Esophagus squamous epithelium (tissue), 5 donors: ENCODE measurements at regions not wholly inside any gene's neighbourhood (a gene's known extent, or its start where the extent isn't known, plus 50 kb on each side); places are given as distances from the start of the nearest gene placed in this dataset.
"Not testable (repeated sequence)": the region's sequence is repeated elsewhere in the genome, so short reads cannot be mapped to it uniquely, and the experiment has no call there.

Experiments
- DNase-seq: peaks from one replicate; lab custom pipeline; 2025; lab: John Stamatoyannopoulos, UW
- H3K27ac ChIP-seq, 4 donors: fragments of 200-600 bp; sonication (generic); one replicate each; pipeline ENCODE4 v1.5.1; 2016 to 2019; ENCODE audit warnings: mild to moderate bottlenecking in 1 of 4
- H3K27me3 ChIP-seq, 4 donors: fragments of 200-600 bp; sonication (generic); 1 replicate in 3 of 4; 2 replicates in 1 of 4; pipeline versions ENCODE4 v1.5.1 to v1.6.0; 2017 to 2021; ENCODE audit warnings: antibody characterized with exemption in 1 of 4
- H3K36me3 ChIP-seq, 3 donors: fragments of 200-600 bp; sonication (generic); one replicate each; pipeline ENCODE4 v1.5.1; 2016 to 2019
- H3K4me1 ChIP-seq, 3 donors: fragments of 200-600 bp; sonication (generic); one replicate each; pipeline ENCODE4 v1.5.1; 2017 to 2019
- H3K4me3 ChIP-seq, 4 donors: fragments of 200-600 bp; sonication (generic); 1 replicate in 3 of 4; 2 replicates in 1 of 4; pipeline ENCODE4 v1.5.1; 2016 to 2019; ENCODE audit warnings: mild to moderate bottlenecking in 2 of 4, moderate library complexity in 1 of 4
- H3K9me3 ChIP-seq, 3 donors: fragments of 200-600 bp; sonication (generic); one replicate each; pipeline ENCODE4 v1.5.1; 2016 to 2019
- POLR2A ChIP-seq, 4 donors: fragments of 450-650 bp; IDR thresholded peaks; one replicate each; pipeline ENCODE4 v1.6.1; 2017; ENCODE audit warnings: antibody characterized with exemption in 4 of 4, mild to moderate bottlenecking in 4 of 4, moderate library complexity in 3 of 4
- WGBS, 2 donors: methylation state at CpG; one replicate each; pipeline ENCODE4 v1.1.5; 2018; 5-methylcytosine and 5-hydroxymethylcytosine counted together
- intact Hi-C: fragments of 100-400 bp; cut with DNase I; formaldehyde crosslinking; loops from one replicate; pipeline ENCODE4 v1.15.0; 2022
- TF ChIP-seq, protein P1 (sequence below), 6 experiments: fragments of 450-650 bp in 4 of 6; fragments of 200-600 bp in 2 of 6; sonication (generic) in 2 of 6; IDR thresholded peaks; one replicate each; pipeline ENCODE4 v1.5.1; 2016 to 2019; ENCODE audit warnings: antibody characterized with exemption in 6 of 6, mild to moderate bottlenecking in 4 of 6, moderate library complexity in 4 of 6
- donor health status: DM: yes; HTN: yes; CAD: no.

DNA sequence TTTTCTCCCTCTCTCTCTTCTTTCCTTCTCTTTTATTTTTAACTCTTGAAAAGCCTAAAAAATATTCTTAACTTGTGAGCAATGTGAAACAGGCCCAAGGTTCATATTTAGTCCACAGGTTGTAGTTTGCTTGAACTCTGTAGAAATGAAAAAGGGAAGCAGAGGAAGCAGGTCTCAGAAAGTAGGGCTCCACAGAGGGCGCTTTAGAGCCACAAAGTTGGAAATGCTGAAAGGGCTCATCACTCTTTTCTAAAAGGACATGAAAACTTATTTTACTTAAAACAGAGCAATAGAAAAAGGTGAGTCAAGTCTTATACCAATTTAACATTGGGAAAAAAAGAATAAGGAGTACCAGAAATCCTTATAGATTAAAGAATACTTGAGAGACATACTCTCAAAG is 247.0 kb downstream of the USP25 start:
- no peak overlapping the region for H3K4me3 ChIP-seq
- intact Hi-C loops: no loop called here
- TF ChIP-seq POLR2A (IDR thresholded peaks at IDR 0.05): no peak
- peaks cover 0 to 10% (median 0%) of the 10 kb centered on the region in 3 donors for H3K4me1 ChIP-seq
- no peaks in the 10 kb centered on the region for H3K36me3 ChIP-seq
- H3K27me3 ChIP-seq: no peaks in the 10 kb centered on the region
- no peaks in the 10 kb centered on the region for H3K9me3 ChIP-seq
- H3K27ac ChIP-seq: no peak overlapping the region
- WGBS, 2 donors: 68 to 88% methylated on average over 1 of the region's 1 CpG
- DNase-seq: no peak

DNA sequence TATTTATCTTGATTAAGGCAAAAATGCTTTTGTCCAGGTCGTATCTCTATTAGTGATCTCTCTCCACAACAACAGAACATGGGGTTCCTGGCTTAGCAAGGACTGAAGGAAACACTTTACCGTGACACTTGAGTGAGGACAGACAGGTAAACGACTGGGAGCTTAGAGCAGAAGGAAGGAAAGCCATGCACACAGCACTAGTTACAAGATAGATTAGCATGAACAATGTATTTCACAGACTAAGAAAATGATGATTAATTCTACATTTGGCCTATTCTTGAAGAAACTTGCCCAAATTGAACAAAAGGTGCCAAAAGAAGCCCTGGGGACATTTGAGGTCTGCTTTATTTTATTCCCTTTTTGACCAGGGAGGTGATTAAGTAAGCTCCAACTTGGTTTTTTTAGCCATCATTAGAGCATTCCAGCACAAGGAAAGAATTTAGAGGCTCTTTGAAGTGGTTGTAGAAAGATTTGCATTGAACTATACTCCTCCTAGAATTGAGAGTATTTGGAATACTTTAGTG is 248.5 kb downstream of the USP25 start:
- no peak for DNase-seq
- 28 to 33% methylated on average over 3 of the region's 3 CpGs for WGBS, 2 donors
- TF ChIP-seq POLR2A (IDR thresholded peaks at IDR 0.05): no peak
- TF ChIP-seq, protein P1, sequence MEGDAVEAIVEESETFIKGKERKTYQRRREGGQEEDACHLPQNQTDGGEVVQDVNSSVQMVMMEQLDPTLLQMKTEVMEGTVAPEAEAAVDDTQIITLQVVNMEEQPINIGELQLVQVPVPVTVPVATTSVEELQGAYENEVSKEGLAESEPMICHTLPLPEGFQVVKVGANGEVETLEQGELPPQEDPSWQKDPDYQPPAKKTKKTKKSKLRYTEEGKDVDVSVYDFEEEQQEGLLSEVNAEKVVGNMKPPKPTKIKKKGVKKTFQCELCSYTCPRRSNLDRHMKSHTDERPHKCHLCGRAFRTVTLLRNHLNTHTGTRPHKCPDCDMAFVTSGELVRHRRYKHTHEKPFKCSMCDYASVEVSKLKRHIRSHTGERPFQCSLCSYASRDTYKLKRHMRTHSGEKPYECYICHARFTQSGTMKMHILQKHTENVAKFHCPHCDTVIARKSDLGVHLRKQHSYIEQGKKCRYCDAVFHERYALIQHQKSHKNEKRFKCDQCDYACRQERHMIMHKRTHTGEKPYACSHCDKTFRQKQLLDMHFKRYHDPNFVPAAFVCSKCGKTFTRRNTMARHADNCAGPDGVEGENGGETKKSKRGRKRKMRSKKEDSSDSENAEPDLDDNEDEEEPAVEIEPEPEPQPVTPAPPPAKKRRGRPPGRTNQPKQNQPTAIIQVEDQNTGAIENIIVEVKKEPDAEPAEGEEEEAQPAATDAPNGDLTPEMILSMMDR (IDR thresholded peaks at IDR 0.05): no peak
- H3K36me3 ChIP-seq: no peaks in the 10 kb centered on the region
- H3K4me3 ChIP-seq: no peak overlapping the region
- no peaks in the 10 kb centered on the region for H3K9me3 ChIP-seq
- no peak overlapping the region for H3K27ac ChIP-seq
- intact Hi-C loops: no loop called here
- H3K4me1 ChIP-seq: peaks cover 0 to 10% (median 0%) of the 10 kb centered on the region in 3 donors
- H3K27me3 ChIP-seq: no peaks in the 10 kb centered on the region

DNA sequence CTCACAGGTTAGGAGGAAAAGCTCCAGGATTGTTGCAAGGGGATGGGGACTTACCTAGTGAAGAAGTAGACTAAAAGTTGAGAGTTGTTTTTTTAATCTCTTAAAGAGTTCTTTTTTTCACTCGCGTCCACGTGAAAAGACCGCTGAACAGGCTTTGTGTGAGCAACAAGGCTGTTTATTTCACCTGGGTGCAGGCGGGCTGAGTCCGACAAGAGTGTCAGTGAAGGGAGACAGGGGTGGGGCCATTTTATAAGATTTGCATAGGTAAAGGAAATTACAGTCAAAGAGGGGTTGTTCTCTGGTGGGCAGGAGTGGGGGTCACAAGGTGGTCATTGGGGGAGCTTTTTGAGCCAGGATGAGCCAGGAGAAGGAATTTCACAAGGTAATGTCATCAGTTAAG is 249.7 kb downstream of the USP25 start:
- H3K27me3 ChIP-seq, H3K9me3 ChIP-seq, DNase-seq, H3K27ac ChIP-seq, intact Hi-C loops, H3K4me3 ChIP-seq, H3K36me3 ChIP-seq, H3K4me1 ChIP-seq: not testable (repeated sequence)
- WGBS, 2 donors: 90 to 96% methylated on average over 6 of the region's 6 CpGs

DNA sequence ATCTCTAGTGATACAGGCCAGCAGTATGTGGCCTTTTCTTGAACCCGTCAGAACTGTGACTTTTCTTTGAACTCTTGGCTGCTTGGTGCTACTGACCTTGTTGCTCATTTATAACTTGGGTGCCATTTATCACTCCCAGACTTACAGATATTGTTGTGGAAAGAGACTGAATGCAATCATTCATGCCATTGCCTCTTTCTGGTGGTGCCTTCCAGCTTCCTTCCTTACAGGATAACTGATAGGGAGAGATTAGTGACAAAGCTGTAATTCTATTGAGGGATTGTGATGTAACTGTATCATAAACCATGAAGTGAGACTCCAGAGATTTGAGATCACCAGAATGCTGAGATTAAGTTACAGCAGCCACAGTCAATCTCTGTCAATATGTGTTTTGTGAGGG is 256.5 kb downstream of the USP25 start:
- TF ChIP-seq, protein P1 (IDR thresholded peaks at IDR 0.05): no peak
- TF ChIP-seq POLR2A (IDR thresholded peaks at IDR 0.05): no peak
- no peaks in the 10 kb centered on the region for H3K9me3 ChIP-seq
- H3K4me1 ChIP-seq: no peaks in the 10 kb centered on the region
- no peaks in the 10 kb centered on the region for H3K36me3 ChIP-seq
- H3K27me3 ChIP-seq: no peaks in the 10 kb centered on the region
- H3K4me3 ChIP-seq: no peak overlapping the region
- H3K27ac ChIP-seq: no peak overlapping the region
- intact Hi-C loops: no loop called here
- no peak for DNase-seq
- WGBS, 2 donors: 60 to 62% methylated on average over 1 of the region's 1 CpG

DNA sequence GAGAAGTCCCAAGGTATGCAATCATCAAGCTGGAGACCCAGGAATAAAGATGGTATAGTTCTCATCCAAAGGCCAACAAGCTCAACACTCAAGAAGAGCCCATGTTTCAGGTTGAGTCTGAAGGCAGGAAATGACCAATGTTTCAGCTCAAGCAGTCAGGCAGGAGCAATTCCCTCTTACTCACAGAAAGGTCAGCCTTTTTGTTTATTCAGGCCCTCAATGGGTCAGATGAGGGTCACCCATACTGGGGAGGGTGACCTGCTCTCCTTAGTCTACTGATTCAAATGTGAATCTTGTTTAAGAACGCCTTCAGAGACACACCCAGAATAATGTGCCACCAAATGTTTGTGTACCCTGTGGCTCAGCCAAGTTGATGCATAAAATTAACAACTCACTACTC is 262.4 kb downstream of the USP25 start:
- Histone ChIP-seq H3K4me3 (no peak overlapping the region), H3K9me3 (no peaks in the 10 kb centered on the region), H3K36me3 (no peaks in the 10 kb centered on the region), H3K4me1 (no peaks in the 10 kb centered on the region), H3K27ac (no peak overlapping the region), H3K27me3 (no peaks in the 10 kb centered on the region)
- intact Hi-C loops: no loop called here
- DNase-seq: no peak
- 63 to 78% methylated on average over 1 of the region's 1 CpG for WGBS, 2 donors
- TF ChIP-seq POLR2A (IDR thresholded peaks at IDR 0.05): no peak
- TF ChIP-seq, protein P1 (IDR thresholded peaks at IDR 0.05): no peak

DNA sequence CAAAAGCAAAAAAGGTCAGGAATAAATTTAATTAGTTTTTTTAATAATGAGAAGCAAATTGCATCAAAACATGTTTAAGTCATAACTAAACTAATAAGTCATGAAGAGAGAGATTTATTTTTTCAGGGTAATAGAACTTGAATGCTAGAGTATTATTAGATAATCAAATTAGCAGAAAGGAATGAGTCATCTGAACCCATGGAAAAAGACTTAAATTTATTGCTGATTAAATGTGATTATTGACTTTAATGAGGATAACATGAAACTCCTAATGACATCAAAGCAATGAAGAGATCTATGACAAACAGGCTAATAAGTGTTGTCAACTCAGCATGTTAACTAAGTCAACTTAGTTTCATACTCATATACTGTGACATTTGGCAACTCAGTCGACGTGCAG is 264.2 kb downstream of the USP25 start:
- H3K9me3 ChIP-seq: no peaks in the 10 kb centered on the region
- H3K36me3 ChIP-seq: no peaks in the 10 kb centered on the region
- no peaks in the 10 kb centered on the region for H3K27me3 ChIP-seq
- no peak overlapping the region for H3K4me3 ChIP-seq
- no peak overlapping the region for H3K27ac ChIP-seq
- TF ChIP-seq, protein P1 (IDR thresholded peaks at IDR 0.05): no peak
- no peak for TF ChIP-seq POLR2A (IDR thresholded peaks at IDR 0.05)
- WGBS, 2 donors: 91 to 94% methylated on average over 2 of the region's 2 CpGs
- no peak for DNase-seq
- intact Hi-C loops: no loop called here
- H3K4me1 ChIP-seq: no peaks in the 10 kb centered on the region
